Psoas muscle (tissue), 7 donors: ENCODE measurements at regions not wholly inside any gene's neighbourhood (a gene's known extent, or its start where the extent isn't known, plus 50 kb on each side); places are given as distances from the start of the nearest gene placed in this dataset.

Experiments used
- ATAC-seq, 4 donors: fragments of 200-7000 bp; cut with Tn5 transposase; one replicate each; pipeline ENCODE4 v1.9.1; 2020; ENCODE audit warnings: moderate library complexity in 3 of 4, mild to moderate bottlenecking in 2 of 4
- DNase-seq, 2 donors: peaks; one replicate each; pipeline ENCODE4 v3.0.0-alpha.2; 2020
- H3K27ac ChIP-seq: fragments of 200-600 bp; one replicate; pipeline ENCODE4 v1.8.0; 2022
- H3K27me3 ChIP-seq, 3 donors: fragments of 200-600 bp in 1 of 3; one replicate each; pipeline versions ENCODE4 v1.6.1 to v1.8.0; 2013 to 2022; ENCODE audit warnings: low read length in 2 of 3, mild to moderate bottlenecking in 2 of 3, moderate library complexity in 1 of 3; ENCODE audit not compliant: insufficient read depth in 3 of 3
- H3K36me3 ChIP-seq, 2 donors: fragments of 200-600 bp in 1 of 2; one replicate each; pipeline versions ENCODE4 v1.6.1 to v1.8.0; 2013 to 2022; ENCODE audit warnings: low read depth in 1 of 2, mild to moderate bottlenecking in 1 of 2, moderate library complexity in 1 of 2; ENCODE audit not compliant: insufficient read depth in 1 of 2
- H3K4me1 ChIP-seq: fragments of 200-600 bp; one replicate; pipeline ENCODE4 v1.8.0; 2022
- H3K4me3 ChIP-seq: fragments of 200-600 bp; one replicate; pipeline ENCODE4 v1.8.0; 2022; ENCODE audit warnings: mild to moderate bottlenecking
- H3K9me3 ChIP-seq: fragments of 200-600 bp; one replicate; pipeline ENCODE4 v1.8.0; 2022
- CTCF ChIP-seq: fragments of 200-600 bp; IDR thresholded peaks from one replicate; pipeline ENCODE4 v1.8.0; 2022; ENCODE audit warnings: antibody characterized with exemption
- WGBS, 3 donors: extraction: QIAGEN DNeasy Blood & Tissue Kit; methylation state at CpG; one replicate each; pipeline versions ENCODE4 v1.1.6 to v1.1.7; 2013; 5-methylcytosine and 5-hydroxymethylcytosine counted together
- intact Hi-C, 2 donors: fragments of 100-400 bp; cut with DNase I; formaldehyde crosslinking; loops; one replicate each; pipeline versions ENCODE4 v1.11.0 to v1.14.2; 2022
- donor health status: healthy with polysubstance abuse.
- donor health status: DM: no; HTN: no; CAD: no; lungs with moderate emphysema.
- donor health status: Bipolar disorder and iron deficiency.
- donor health status: healthy.
- donor health status: DM: yes; HTN: yes; CAD: no.
- donor health status: DM: no; HTN: no; CAD: no.
- donor health status: DM: yes; HTN: yes; CAD: no.

- DNase-seq (peak; percentile 78 to 92), ATAC-seq (peak; percentile 85 to 94 (median 93))
- Histone ChIP-seq H3K9me3 (no peaks in the 10 kb centered on the region), H3K27me3 (no peaks in the 10 kb centered on the region), H3K4me1 (peaks cover 12% of the 10 kb centered on the region), H3K27ac (peak overlapping the region; percentile 28), H3K36me3 (no peaks in the 10 kb centered on the region), H3K4me3 (no peak overlapping the region)
- intact Hi-C loops, result no loop called here
- no peak for TF ChIP-seq CTCF
- 25 to 29% (median 28%) methylated on average over 7 of the region's 7 CpGs for WGBS, 3 donors
Observed at GRCh38 chr3:187975561-187976364, 178.2 kb upstream of the LPP start.

GRCh38 chr3:187976365-187976900 lies 177.5 kb upstream of the LPP start:
- Histone ChIP-seq H3K27me3 (no peaks in the 10 kb centered on the region), H3K36me3 (no peaks in the 10 kb centered on the region), H3K9me3 (no peaks in the 10 kb centered on the region), H3K4me1 (peaks cover 15% of the 10 kb centered on the region), H3K27ac (peak overlapping the region; percentile 28), H3K4me3 (no peak overlapping the region)
- 89 to 97% (median 93%) methylated on average over 6 of the region's 6 CpGs for WGBS, 3 donors
- DNase-seq (no peak), ATAC-seq (no peak)
- intact Hi-C loops, result no loop called here
- TF ChIP-seq CTCF, result no peak

GRCh38 chr3:187977659-187978058 lies 176.3 kb upstream of the LPP start:
- Histone ChIP-seq H3K9me3 (no peaks in the 10 kb centered on the region), H3K36me3 (no peaks in the 10 kb centered on the region), H3K4me1 (peaks cover 23% of the 10 kb centered on the region), H3K27ac (no peak overlapping the region), H3K4me3 (no peak overlapping the region), H3K27me3 (no peaks in the 10 kb centered on the region)
- DNase-seq, result no peak
- intact Hi-C loops, result no loop called here
- WGBS, 3 donors, result 88 to 96% (median 90%) methylated on average over 4 of the region's 4 CpGs
- ATAC-seq, result no peak
- no peak for TF ChIP-seq CTCF

- intact Hi-C loops, result no loop called here
- no peaks in the 10 kb centered on the region for H3K9me3 ChIP-seq
- no peak overlapping the region for H3K27ac ChIP-seq
- no peak overlapping the region for H3K4me3 ChIP-seq
- H3K36me3 ChIP-seq, result no peaks in the 10 kb centered on the region
- DNase-seq (no peak), ATAC-seq (no peak)
- WGBS, 3 donors, result 70 to 87% (median 83%) methylated on average over 5 of the region's 5 CpGs
- H3K27me3 ChIP-seq, result no peaks in the 10 kb centered on the region
- peaks cover 26% of the 10 kb centered on the region for H3K4me1 ChIP-seq
- TF ChIP-seq CTCF, result no peak
Observed at GRCh38 chr3:187978433-187979011, 175.4 kb upstream of the LPP start.
